HEK293 (cell line): ENCODE measurements at regions not wholly inside any gene's neighbourhood (a gene's known extent, or its start where the extent isn't known, plus 50 kb on each side); places are given as distances from the start of the nearest gene placed in this dataset.

Source experiments
- CTCF ChIP-seq: fragments of 450-650 bp; formaldehyde crosslinking; IDR thresholded peaks from 2 replicates; pipeline ENCODE4 v1.5.1; 2016; ENCODE audit warnings: missing biosample characterization, missing genetic modification characterization
- REST ChIP-seq: fragments of 450-650 bp; formaldehyde crosslinking; IDR thresholded peaks from 2 replicates; pipeline ENCODE4 v1.5.1; 2016; ENCODE audit warnings: missing biosample characterization, missing genetic modification characterization
- TCF7L2 ChIP-seq: IDR thresholded peaks from 2 replicates; pipeline ENCODE4 v1.6.1; 2011; ENCODE audit warnings: low read depth, mild to moderate bottlenecking, inconsistent platforms, low read length, moderate library complexity, borderline replicate concordance
- ZEB2 ChIP-seq: fragments of 450-650 bp; formaldehyde crosslinking; IDR thresholded peaks from 2 replicates; pipeline ENCODE4 v1.5.1; 2016; ENCODE audit warnings: missing biosample characterization, missing genetic modification characterization
- ZNF341 ChIP-seq: fragments of 450-650 bp; formaldehyde crosslinking; IDR thresholded peaks from 2 replicates; pipeline ENCODE4; 2016; ENCODE audit warnings: low read depth, missing biosample characterization, missing genetic modification characterization
- ZNF600 ChIP-seq: fragments of 450-650 bp; formaldehyde crosslinking; IDR thresholded peaks from 2 replicates; pipeline ENCODE4 v1.5.1; 2016; ENCODE audit warnings: missing biosample characterization, missing genetic modification characterization

GRCh38 chr13:63435667-63436324, 2020.1 kb upstream of the PCDH20 start:
- TF ChIP-seq ZEB2 (tag by site-specific recombination), result no peak
- no peak for TF ChIP-seq ZNF341 (tag by site-specific recombination)
- TF ChIP-seq ZNF600 (tag by site-specific recombination), result no peak
- no peak for TF ChIP-seq CTCF (tag by site-specific recombination)
- TF ChIP-seq TCF7L2, result peak; percentile 52; the same call in 1 of the 2 replicates
- no peak for TF ChIP-seq REST (tag by site-specific recombination)
